PC-3 (cell line): ENCODE measurements at regions not wholly inside any gene's neighbourhood (a gene's known extent, or its start where the extent isn't known, plus 50 kb on each side); places are given as distances from the start of the nearest gene placed in this dataset.
"Not testable (repeated sequence)": the region's sequence is repeated elsewhere in the genome, so short reads cannot be mapped to it uniquely, and the experiment has no call there.

ENCODE experiments used
- ATAC-seq: fragments of 200-7000 bp; cut with Tn5 transposase; 2 replicates; pipeline ENCODE4 v1.9.1; 2020; ENCODE audit warnings: mild to moderate bottlenecking, moderate library complexity
- BruUV-seq: library from RNA; stranded (reverse); fragments of 400-500 nt; replicated peaks from 2 replicates; lab custom pipeline; 2021; lab: Mats Ljungman, UMichigan
- CTCF ChIA-PET: fragments of 300-600 bp; sonication (Branson Sonifier 250); formaldehyde crosslinking; loops from one replicate; lab custom pipeline; 2022; ENCODE audit warnings: antibody characterized with exemption; lab: Charles Lee
- POLR2A ChIA-PET: fragments of 300-600 bp; sonication (Branson Sonifier 250); formaldehyde crosslinking; loops from one replicate; lab custom pipeline; 2022; ENCODE audit warnings: antibody characterized with exemption; ENCODE audit not compliant: unreplicated experiment; lab: Charles Lee
- DNase-seq: peaks from one replicate; pipeline ENCODE4 v3.0.0-alpha.2; 2015
- H2AFZ ChIP-seq: fragments of 300-600 bp; sonication (generic); 2 replicates; pipeline ENCODE4 v1.6.0; 2016; ENCODE audit warnings: antibody characterized with exemption, low read length
- H3F3A ChIP-seq: fragments of 300-600 bp; sonication (generic); one replicate; pipeline ENCODE4 v1.6.0; 2017; ENCODE audit warnings: antibody characterized with exemption, low read length, control low read depth, mild to moderate bottlenecking; ENCODE audit not compliant: unreplicated experiment
- H3K27ac ChIP-seq: fragments of 300-600 bp; sonication (generic); 2 replicates; pipeline ENCODE4 v1.5.1; 2016; ENCODE audit warnings: mild to moderate bottlenecking, low read length
- H3K27me3 ChIP-seq: fragments of 300-600 bp; sonication (generic); 2 replicates; pipeline ENCODE4 v1.6.1; 2016; ENCODE audit warnings: low read length, mixed read lengths
- H3K36me3 ChIP-seq: fragments of 300-600 bp; sonication (generic); 2 replicates; pipeline ENCODE4 v1.6.1; 2016; ENCODE audit warnings: low read depth, mixed run types, low read length, mixed read lengths
- H3K4me1 ChIP-seq: fragments of 300-600 bp; sonication (generic); 2 replicates; pipeline ENCODE4 v1.5.1; 2016; ENCODE audit warnings: low read length; ENCODE audit not compliant: insufficient read depth
- H3K4me2 ChIP-seq: fragments of 300-600 bp; sonication (generic); 2 replicates; pipeline ENCODE4 v1.6.0; 2016; ENCODE audit warnings: low read length
- H3K4me3 ChIP-seq: fragments of 300-600 bp; sonication (generic); 2 replicates; pipeline ENCODE4 v1.5.1; 2016; ENCODE audit warnings: mild to moderate bottlenecking, low read length, mixed read lengths
- H3K79me2 ChIP-seq: fragments of 300-600 bp; sonication (generic); 2 replicates; pipeline ENCODE4 v1.6.1; 2017; ENCODE audit warnings: low read length, mixed read lengths
- H3K9ac ChIP-seq: fragments of 300-600 bp; sonication (generic); 2 replicates; pipeline ENCODE4 v1.6.0; 2016; ENCODE audit warnings: mild to moderate bottlenecking, low read length
- H3K9me2 ChIP-seq: fragments of 300-600 bp; sonication (generic); replicated peaks from 2 replicates; pipeline ENCODE4 v1.6.1; 2016; ENCODE audit warnings: mixed run types, low read length, mixed read lengths
- H3K9me3 ChIP-seq: fragments of 300-600 bp; sonication (generic); 2 replicates; pipeline ENCODE4 v1.6.1; 2016; ENCODE audit warnings: low read length, mixed read lengths
- H4K20me1 ChIP-seq: fragments of 300-600 bp; sonication (generic); 2 replicates; pipeline ENCODE4 v1.6.1; 2016; ENCODE audit warnings: low read length, mixed read lengths
- CTCF ChIP-seq: fragments of 300-600 bp; sonication (generic); conservative IDR thresholded peaks from 2 replicates; pipeline ENCODE4 v1.5.1; 2017; ENCODE audit warnings: antibody characterized with exemption, low read depth, mild to moderate bottlenecking, low read length
- EZH2 ChIP-seq: fragments of 300-600 bp; sonication (generic); IDR thresholded peaks from one replicate; pipeline ENCODE4 v1.6.1; 2017; ENCODE audit warnings: antibody characterized with exemption, mild to moderate bottlenecking, low read length; ENCODE audit not compliant: unreplicated experiment
- EZH2phosphoT487 ChIP-seq: fragments of 300-600 bp; sonication (generic); IDR thresholded peaks from 2 replicates; pipeline ENCODE4 v1.6.1; 2018; ENCODE audit warnings: mild to moderate bottlenecking, antibody characterized with exemption, low read length, borderline replicate concordance
- intact Hi-C: fragments of 100-400 bp; cut with micrococcal nuclease; formaldehyde crosslinking; loops from 2 replicates; pipeline ENCODE4 v1.9.0; 2023

DNA sequence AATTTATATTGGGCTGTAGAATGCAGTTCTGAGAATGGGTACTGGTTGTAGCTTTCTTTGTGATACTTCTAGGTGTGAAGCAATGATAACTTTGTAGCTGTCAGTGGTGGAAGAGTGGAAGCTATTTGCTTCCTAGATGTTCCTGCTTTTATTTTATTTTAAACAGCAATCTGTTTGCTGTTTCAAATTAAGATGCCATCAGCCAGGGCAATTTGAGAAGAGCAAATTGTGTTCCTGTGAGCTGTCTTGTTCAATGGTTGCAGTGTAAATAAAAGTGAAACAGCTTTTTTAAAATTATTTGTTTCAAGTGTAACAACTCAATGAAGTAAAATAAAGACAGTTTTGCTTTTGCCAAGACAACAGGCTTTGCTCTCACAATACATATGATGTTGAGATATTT is 150.8 kb upstream of the TMEM229A start:
- no peak overlapping the region for H2AFZ ChIP-seq
- ChIA-PET POLR2A (interaction anchor here (0.5 kb wide), 1 partner anchor 557 kb away, joined by 4 read pairs; no protein-coding TSS in a partner anchor), CTCF (interaction anchor here (0.6 kb wide), 1 partner anchor 12 kb away, joined by 3 read pairs; no protein-coding TSS in a partner anchor)
- no peaks in the 10 kb centered on the region for H4K20me1 ChIP-seq
- no peak overlapping the region for H3K27ac ChIP-seq
- H3F3A ChIP-seq = no peaks in the 10 kb centered on the region
- peaks cover 6% of the 10 kb centered on the region; the same call in 1 of the 2 replicates for H3K4me1 ChIP-seq
- intact Hi-C loops = no loop called here
- no peaks in the 10 kb centered on the region for H3K27me3 ChIP-seq
- no peak for TF ChIP-seq EZH2phosphoT487
- TF ChIP-seq CTCF = no peak
- no peak for TF ChIP-seq EZH2
- H3K9ac ChIP-seq = no peak overlapping the region
- H3K4me2 ChIP-seq = no peak overlapping the region
- no peaks in the 10 kb centered on the region for H3K36me3 ChIP-seq
- H3K9me3 ChIP-seq = no peaks in the 10 kb centered on the region
- H3K79me2 ChIP-seq = no peaks in the 10 kb centered on the region
- no peak overlapping the region for H3K4me3 ChIP-seq
- DNase-seq (no peak), ATAC-seq (0 out of 2 replicates have a peak, but pooled peaks have one; percentile 24)
- H3K9me2 ChIP-seq = no peaks in the 10 kb centered on the region
- no TSS peak for BruUV-seq

DNA sequence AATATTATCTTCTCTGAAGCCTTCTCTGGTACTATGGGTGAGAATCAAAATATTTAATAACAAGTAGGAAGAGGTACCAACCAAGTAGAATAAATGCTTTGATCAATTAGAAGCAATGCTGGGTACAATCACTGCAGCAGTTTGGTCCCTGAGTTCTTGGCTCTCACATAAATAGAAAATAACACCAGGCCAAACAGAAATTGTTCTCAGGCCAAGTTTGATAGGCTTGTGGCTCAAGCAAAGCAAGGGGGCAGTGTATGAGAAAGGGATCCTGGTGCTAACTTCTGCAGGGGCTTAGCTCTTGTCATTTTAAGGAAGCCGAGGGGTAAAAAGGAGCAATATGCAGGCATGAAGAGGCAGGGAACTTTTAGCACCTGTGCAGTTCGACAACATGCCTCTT is 146.8 kb upstream of the TMEM229A start:
- H2AFZ ChIP-seq = no peak overlapping the region
- H3K4me1 ChIP-seq = peaks cover 6% of the 10 kb centered on the region; the same call in 1 of the 2 replicates
- no peaks in the 10 kb centered on the region for H3K27me3 ChIP-seq
- no peaks in the 10 kb centered on the region for H3F3A ChIP-seq
- H3K9me3 ChIP-seq = no peaks in the 10 kb centered on the region
- no peak for DNase-seq
- H3K79me2 ChIP-seq = no peaks in the 10 kb centered on the region
- ChIA-PET CTCF (no interaction called here), POLR2A (no interaction called here)
- intact Hi-C loops = loop anchor here (10.0 kb wide), 1 partner anchor 275 kb away; no protein-coding TSS in a partner anchor
- no peak overlapping the region for H3K9ac ChIP-seq
- no peak overlapping the region for H3K4me3 ChIP-seq
- no peak for ATAC-seq
- H3K27ac ChIP-seq = no peak overlapping the region
- no peak for TF ChIP-seq EZH2phosphoT487
- no peak for TF ChIP-seq EZH2
- no peak for TF ChIP-seq CTCF
- BruUV-seq = no TSS peak
- no peak overlapping the region for H3K4me2 ChIP-seq
- no peaks in the 10 kb centered on the region for H3K9me2 ChIP-seq
- H3K36me3 ChIP-seq = no peaks in the 10 kb centered on the region
- no peaks in the 10 kb centered on the region for H4K20me1 ChIP-seq

- Histone ChIP-seq H3K36me3 (no peaks in the 10 kb centered on the region), H3K79me2 (no peaks in the 10 kb centered on the region), H3K4me1 (no peaks in the 10 kb centered on the region), H3K9me3 (no peaks in the 10 kb centered on the region), H3K4me2 (no peak overlapping the region), H3K9me2 (no peaks in the 10 kb centered on the region), H3K4me3 (no peak overlapping the region), H2AFZ (no peak overlapping the region), H3K27ac (no peak overlapping the region), H3K27me3 (no peaks in the 10 kb centered on the region), H3F3A (no peaks in the 10 kb centered on the region), H3K9ac (no peak overlapping the region), H4K20me1 (no peaks in the 10 kb centered on the region)
- TF ChIP-seq CTCF (no peak), EZH2 (no peak)
- ChIA-PET CTCF (no interaction called here), POLR2A (no interaction called here)
- ATAC-seq (no peak), DNase-seq (no peak)
- BruUV-seq = no TSS peak
- intact Hi-C loops = loop anchor here (10.0 kb wide), 1 partner anchor 277 kb away; no protein-coding TSS in a partner anchor
Observed at GRCh38 chr7:124177891-124178290, 145.0 kb upstream of the TMEM229A start.

GRCh38 chr7:124171812-124172211 is 138.9 kb upstream of the TMEM229A start:
- H3K27me3 ChIP-seq, BruUV-seq, H3K79me2 ChIP-seq, H2AFZ ChIP-seq, ATAC-seq, DNase-seq, POLR2A ChIA-PET, H3K27ac ChIP-seq, H3K36me3 ChIP-seq, H3K4me1 ChIP-seq, H3K9ac ChIP-seq, H3K4me2 ChIP-seq, H3F3A ChIP-seq, H3K9me3 ChIP-seq, H3K4me3 ChIP-seq, H4K20me1 ChIP-seq, H3K9me2 ChIP-seq: not testable (repeated sequence)
- intact Hi-C loops = loop anchor here (1.0 to 10.0 kb wide), 10 partner anchors 146 to 685 kb away; partner anchors contain the start of gene GPR37
- CTCF ChIA-PET = interaction anchor here (0.6 to 1.3 kb wide), 2 partner anchors 12 to 594 kb away, joined by 3 to 9 read pairs; partner anchors contain the start of gene GPR37
